ENCODE measurements at regions not wholly inside any gene's neighbourhood (a gene's known extent, or its start where the extent isn't known, plus 50 kb on each side); places are given as distances from the start of the nearest gene placed in this dataset.

DNA sequence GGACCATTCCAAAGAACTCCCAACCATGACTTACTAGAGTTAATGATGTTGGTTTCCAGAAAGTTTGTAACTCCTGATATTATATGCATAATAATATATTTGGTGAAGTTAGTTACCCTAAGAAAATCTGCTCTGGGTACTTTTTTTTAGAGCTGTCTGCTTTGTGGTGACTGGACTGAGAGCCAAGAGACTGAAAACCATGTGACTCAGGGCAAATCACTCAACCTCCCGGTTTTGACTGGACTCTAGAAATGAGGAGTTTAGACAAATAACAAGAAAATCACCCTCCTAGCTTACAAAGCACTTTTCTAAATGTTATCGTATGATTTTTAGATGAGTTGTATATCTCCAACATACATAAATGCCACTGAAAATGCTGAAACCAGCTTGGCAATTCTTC lies 138.3 kb upstream of the RND3 start:
- Mint-ChIP-seq H3K36me3 (ENCODE audit: low read depth) (0 out of 3 replicates have a peak, but pooled peaks cover 7% of the 10 kb centered on the region), H3K27ac (no peak overlapping the region), H3K4me3 (no peak overlapping the region), H3K4me1 (no peaks in the 10 kb centered on the region), H3K27me3 (ENCODE audit: insufficient read depth, low read depth, poor library complexity) (peaks cover 7% of the 10 kb centered on the region), H3K9me3 (no peaks in the 10 kb centered on the region; the same call in 2 of the 3 replicates)
- Histone ChIP-seq H3K79me2 (replicated peaks; ENCODE audit: insufficient read depth) (no peaks in the 10 kb centered on the region), H3K27ac (ENCODE audit: low read depth) (no peak overlapping the region), H3K4me1 (ENCODE audit: insufficient read depth) (peaks cover 4% of the 10 kb centered on the region; the same call in 1 of the 2 replicates), H3K4me2 (no peak overlapping the region), H3K9me2 (ENCODE audit: insufficient read depth) (peaks cover 30% of the 10 kb centered on the region), H3F3A (replicated peaks; ENCODE audit: low read depth) (no peaks in the 10 kb centered on the region), H3K36me3 (ENCODE audit: insufficient read depth) (no peaks in the 10 kb centered on the region), H3K27me3 (ENCODE audit: insufficient read depth) (no peaks in the 10 kb centered on the region), H3K4me3 (no peak overlapping the region), H4K20me1 (replicated peaks; ENCODE audit: insufficient read depth) (no peaks in the 10 kb centered on the region), H2AFZ (peak overlapping the region; percentile 33; the same call in 1 of the 2 replicates)
- no peak for ATAC-seq
- TF ChIP-seq CREB1 (CRISPR knock-in tag; IDR thresholded peaks at IDR 0.05; ENCODE audit: low read depth) = no peak
- TF ChIP-seq, protein P1, sequence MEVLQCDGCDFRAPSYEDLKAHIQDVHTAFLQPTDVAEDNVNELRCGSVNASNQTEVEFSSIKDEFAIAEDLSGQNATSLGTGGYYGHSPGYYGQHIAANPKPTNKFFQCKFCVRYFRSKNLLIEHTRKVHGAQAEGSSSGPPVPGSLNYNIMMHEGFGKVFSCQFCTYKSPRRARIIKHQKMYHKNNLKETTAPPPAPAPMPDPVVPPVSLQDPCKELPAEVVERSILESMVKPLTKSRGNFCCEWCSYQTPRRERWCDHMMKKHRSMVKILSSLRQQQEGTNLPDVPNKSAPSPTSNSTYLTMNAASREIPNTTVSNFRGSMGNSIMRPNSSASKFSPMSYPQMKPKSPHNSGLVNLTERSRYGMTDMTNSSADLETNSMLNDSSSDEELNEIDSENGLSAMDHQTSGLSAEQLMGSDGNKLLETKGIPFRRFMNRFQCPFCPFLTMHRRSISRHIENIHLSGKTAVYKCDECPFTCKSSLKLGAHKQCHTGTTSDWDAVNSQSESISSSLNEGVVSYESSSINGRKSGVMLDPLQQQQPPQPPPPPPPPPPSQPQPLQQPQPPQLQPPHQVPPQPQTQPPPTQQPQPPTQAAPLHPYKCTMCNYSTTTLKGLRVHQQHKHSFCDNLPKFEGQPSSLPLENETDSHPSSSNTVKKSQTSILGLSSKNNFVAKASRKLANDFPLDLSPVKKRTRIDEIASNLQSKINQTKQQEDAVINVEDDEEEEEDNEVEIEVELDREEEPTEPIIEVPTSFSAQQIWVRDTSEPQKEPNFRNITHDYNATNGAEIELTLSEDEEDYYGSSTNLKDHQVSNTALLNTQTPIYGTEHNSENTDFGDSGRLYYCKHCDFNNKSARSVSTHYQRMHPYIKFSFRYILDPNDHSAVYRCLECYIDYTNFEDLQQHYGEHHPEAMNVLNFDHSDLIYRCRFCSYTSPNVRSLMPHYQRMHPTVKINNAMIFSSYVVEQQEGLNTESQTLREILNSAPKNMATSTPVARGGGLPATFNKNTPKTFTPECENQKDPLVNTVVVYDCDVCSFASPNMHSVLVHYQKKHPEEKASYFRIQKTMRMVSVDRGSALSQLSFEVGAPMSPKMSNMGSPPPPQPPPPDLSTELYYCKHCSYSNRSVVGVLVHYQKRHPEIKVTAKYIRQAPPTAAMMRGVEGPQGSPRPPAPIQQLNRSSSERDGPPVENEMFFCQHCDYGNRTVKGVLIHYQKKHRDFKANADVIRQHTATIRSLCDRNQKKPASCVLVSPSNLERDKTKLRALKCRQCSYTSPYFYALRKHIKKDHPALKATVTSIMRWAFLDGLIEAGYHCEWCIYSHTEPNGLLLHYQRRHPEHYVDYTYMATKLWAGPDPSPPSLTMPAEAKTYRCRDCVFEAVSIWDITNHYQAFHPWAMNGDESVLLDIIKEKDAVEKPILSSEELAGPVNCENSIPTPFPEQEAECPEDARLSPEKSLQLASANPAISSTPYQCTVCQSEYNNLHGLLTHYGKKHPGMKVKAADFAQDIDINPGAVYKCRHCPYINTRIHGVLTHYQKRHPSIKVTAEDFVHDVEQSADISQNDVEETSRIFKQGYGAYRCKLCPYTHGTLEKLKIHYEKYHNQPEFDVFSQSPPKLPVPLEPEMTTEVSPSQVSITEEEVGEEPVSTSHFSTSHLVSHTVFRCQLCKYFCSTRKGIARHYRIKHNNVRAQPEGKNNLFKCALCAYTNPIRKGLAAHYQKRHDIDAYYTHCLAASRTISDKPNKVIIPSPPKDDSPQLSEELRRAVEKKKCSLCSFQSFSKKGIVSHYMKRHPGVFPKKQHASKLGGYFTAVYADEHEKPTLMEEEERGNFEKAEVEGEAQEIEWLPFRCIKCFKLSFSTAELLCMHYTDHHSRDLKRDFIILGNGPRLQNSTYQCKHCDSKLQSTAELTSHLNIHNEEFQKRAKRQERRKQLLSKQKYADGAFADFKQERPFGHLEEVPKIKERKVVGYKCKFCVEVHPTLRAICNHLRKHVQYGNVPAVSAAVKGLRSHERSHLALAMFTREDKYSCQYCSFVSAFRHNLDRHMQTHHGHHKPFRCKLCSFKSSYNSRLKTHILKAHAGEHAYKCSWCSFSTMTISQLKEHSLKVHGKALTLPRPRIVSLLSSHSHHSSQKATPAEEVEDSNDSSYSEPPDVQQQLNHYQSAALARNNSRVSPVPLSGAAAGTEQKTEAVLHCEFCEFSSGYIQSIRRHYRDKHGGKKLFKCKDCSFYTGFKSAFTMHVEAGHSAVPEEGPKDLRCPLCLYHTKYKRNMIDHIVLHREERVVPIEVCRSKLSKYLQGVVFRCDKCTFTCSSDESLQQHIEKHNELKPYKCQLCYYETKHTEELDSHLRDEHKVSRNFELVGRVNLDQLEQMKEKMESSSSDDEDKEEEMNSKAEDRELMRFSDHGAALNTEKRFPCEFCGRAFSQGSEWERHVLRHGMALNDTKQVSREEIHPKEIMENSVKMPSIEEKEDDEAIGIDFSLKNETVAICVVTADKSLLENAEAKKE (CRISPR knock-in tag; IDR thresholded peaks at IDR 0.05) = no peak
- TF ChIP-seq, protein P2, sequence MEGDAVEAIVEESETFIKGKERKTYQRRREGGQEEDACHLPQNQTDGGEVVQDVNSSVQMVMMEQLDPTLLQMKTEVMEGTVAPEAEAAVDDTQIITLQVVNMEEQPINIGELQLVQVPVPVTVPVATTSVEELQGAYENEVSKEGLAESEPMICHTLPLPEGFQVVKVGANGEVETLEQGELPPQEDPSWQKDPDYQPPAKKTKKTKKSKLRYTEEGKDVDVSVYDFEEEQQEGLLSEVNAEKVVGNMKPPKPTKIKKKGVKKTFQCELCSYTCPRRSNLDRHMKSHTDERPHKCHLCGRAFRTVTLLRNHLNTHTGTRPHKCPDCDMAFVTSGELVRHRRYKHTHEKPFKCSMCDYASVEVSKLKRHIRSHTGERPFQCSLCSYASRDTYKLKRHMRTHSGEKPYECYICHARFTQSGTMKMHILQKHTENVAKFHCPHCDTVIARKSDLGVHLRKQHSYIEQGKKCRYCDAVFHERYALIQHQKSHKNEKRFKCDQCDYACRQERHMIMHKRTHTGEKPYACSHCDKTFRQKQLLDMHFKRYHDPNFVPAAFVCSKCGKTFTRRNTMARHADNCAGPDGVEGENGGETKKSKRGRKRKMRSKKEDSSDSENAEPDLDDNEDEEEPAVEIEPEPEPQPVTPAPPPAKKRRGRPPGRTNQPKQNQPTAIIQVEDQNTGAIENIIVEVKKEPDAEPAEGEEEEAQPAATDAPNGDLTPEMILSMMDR (conservative IDR thresholded peaks at IDR 0.05; ENCODE audit: low read depth in 2 of 2) = no peak
- no peak for TF ChIP-seq NANOG (IDR thresholded peaks at IDR 0.05; ENCODE audit: borderline replicate concordance)
- no peak for TF ChIP-seq ZNF331 (CRISPR knock-in tag; IDR thresholded peaks at IDR 0.05; ENCODE audit: low read depth)
- TF ChIP-seq POLR2AphosphoS5 (IDR thresholded peaks at IDR 0.05; ENCODE audit: low read depth) = no peak
- DNase-seq (ENCODE audit: low spot score) = no peak

Measured in GM23338 (cell line).